ENCODE measurements at regions not wholly inside any gene's neighbourhood (a gene's known extent, or its start where the extent isn't known, plus 50 kb on each side); places are given as distances from the start of the nearest gene placed in this dataset.

DNA sequence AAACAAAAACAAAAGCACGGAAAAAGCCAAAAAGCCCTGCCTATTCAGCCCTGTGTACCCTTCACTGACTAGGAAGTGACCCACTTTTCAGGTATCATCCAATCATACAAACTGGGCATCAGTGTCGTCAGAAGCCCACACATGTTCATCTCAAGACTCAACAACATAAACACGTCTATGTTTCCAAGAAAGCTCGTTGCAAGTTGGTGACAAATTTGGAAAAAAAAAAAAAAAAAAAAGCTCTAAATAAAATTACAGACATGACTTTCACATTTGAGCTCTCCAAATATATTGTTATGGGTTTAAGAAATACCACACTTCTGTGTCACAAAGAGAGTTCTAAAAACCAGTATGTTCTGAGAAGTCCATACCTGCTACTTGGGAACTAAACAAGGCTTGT is 204.7 kb upstream of the KLF14 start:
- H3K4me2 ChIP-seq (ENCODE audit: control insufficient read depth, extremely low read depth, insufficient read depth, low read depth, low read length), result peak overlapping the region; percentile 91
- FAIRE-seq, result peak; percentile 44
- H4K20me1 ChIP-seq (ENCODE audit: control insufficient read depth, extremely low read depth, insufficient read depth, low read length), result no peaks in the 10 kb centered on the region
- peaks cover 96% of the 10 kb centered on the region for H3K79me2 ChIP-seq (ENCODE audit: control insufficient read depth, insufficient read depth, low read length)
- no peaks in the 10 kb centered on the region for H3K27me3 ChIP-seq (ENCODE audit: control insufficient read depth, extremely low read depth, insufficient read depth, low read length)
- H3K4me1 ChIP-seq (ENCODE audit: control insufficient read depth, extremely low read depth, insufficient read depth, low read length), result peaks cover 4% of the 10 kb centered on the region
- no peak overlapping the region for H2AFZ ChIP-seq (ENCODE audit: control insufficient read depth, low read length)
- dilution Hi-C loops (cut with MboI; ENCODE audit: extremely low pct_ligation_motif_present, low sequenced_read_pairs), result no loop called here
- H3K36me3 ChIP-seq (ENCODE audit: control insufficient read depth in 2 of 2, extremely low read depth in 1 of 2, insufficient read depth in 2 of 2, low read length in 2 of 2), result peaks cover 0 to 12% of the 10 kb centered on the region in 2 experiments
- no peak overlapping the region for H3K9ac ChIP-seq (ENCODE audit: control insufficient read depth, extremely low read depth, insufficient read depth, low read length)
- no peak for DNase-seq (ENCODE audit: low read depth, low spot score)
- H3K4me3 ChIP-seq (ENCODE audit: control insufficient read depth in 2 of 3, extremely low read depth in 1 of 3, insufficient read depth in 2 of 3, low read depth in 1 of 3, low read length in 3 of 3), result peak overlapping the region in 2 of 3 experiments; percentile 23 to 64
- no peak for TF ChIP-seq EZH2 (IDR thresholded peaks at IDR 0.05; ENCODE audit: low read length)
- TF ChIP-seq, protein P1, sequence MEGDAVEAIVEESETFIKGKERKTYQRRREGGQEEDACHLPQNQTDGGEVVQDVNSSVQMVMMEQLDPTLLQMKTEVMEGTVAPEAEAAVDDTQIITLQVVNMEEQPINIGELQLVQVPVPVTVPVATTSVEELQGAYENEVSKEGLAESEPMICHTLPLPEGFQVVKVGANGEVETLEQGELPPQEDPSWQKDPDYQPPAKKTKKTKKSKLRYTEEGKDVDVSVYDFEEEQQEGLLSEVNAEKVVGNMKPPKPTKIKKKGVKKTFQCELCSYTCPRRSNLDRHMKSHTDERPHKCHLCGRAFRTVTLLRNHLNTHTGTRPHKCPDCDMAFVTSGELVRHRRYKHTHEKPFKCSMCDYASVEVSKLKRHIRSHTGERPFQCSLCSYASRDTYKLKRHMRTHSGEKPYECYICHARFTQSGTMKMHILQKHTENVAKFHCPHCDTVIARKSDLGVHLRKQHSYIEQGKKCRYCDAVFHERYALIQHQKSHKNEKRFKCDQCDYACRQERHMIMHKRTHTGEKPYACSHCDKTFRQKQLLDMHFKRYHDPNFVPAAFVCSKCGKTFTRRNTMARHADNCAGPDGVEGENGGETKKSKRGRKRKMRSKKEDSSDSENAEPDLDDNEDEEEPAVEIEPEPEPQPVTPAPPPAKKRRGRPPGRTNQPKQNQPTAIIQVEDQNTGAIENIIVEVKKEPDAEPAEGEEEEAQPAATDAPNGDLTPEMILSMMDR (optimal IDR thresholded peaks at IDR 0.05 in 1 of 3, IDR thresholded peaks at IDR 0.05 in 1 of 3, conservative IDR thresholded peaks at IDR 0.05 in 1 of 3; ENCODE audit: extremely low read depth in 1 of 3, insufficient read depth in 2 of 3, low read length in 3 of 3), result no peak
- no peaks in the 10 kb centered on the region for H3K9me3 ChIP-seq (ENCODE audit: control insufficient read depth, low read depth, low read length)
- H3K27ac ChIP-seq (ENCODE audit: control insufficient read depth, insufficient read depth, low read length), result peak overlapping the region; percentile 24
- H3K9me1 ChIP-seq (ENCODE audit: control insufficient read depth, extremely low read depth, insufficient read depth, low read length), result no peaks in the 10 kb centered on the region

DNA sequence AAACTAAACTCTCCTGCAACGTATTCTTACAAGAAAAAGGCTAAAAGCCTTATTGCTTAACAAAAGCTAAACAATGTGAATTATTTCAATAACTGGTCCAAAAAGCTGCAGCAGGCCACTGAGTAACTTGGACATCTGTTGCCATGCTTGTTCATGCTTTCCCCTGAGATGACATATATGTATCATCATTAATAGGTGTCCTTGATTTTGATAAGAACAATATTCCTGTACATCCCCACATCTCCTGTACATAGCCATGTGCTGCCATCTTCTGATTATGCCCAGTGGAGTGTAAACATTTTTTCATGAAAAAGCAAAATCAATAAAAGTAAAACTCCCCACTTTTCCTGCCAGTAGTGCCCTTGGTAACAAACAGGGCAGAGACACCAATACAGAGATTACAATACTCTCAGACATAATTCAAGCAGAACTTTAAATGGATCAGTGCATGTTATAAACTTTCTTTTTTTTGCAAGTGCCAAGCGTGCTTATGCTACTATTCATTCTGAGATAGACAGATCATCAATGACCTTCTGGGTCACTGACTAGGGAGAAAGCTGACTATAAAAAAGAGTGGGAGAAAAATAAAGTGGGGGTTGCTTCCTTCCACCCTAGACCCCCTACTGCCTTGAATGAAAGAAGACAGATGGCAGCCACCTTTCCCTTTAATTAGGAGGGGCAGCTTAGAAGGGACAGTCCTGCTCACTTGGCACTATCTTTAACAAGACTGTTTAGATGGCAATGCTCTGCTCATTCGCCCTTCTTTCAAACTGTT is 205.5 kb upstream of the KLF14 start:
- Histone ChIP-seq H3K36me3 (ENCODE audit: control insufficient read depth in 2 of 2, extremely low read depth in 1 of 2, insufficient read depth in 2 of 2, low read length in 2 of 2) (peaks cover 0 to 12% of the 10 kb centered on the region in 2 experiments), H4K20me1 (ENCODE audit: control insufficient read depth, extremely low read depth, insufficient read depth, low read length) (no peaks in the 10 kb centered on the region), H2AFZ (ENCODE audit: control insufficient read depth, low read length) (no peak overlapping the region), H3K9ac (ENCODE audit: control insufficient read depth, extremely low read depth, insufficient read depth, low read length) (peak overlapping the region; percentile 81), H3K27me3 (ENCODE audit: control insufficient read depth, extremely low read depth, insufficient read depth, low read length) (no peaks in the 10 kb centered on the region), H3K27ac (ENCODE audit: control insufficient read depth, insufficient read depth, low read length) (peak overlapping the region; percentile 87), H3K4me3 (ENCODE audit: control insufficient read depth in 2 of 3, extremely low read depth in 1 of 3, insufficient read depth in 2 of 3, low read depth in 1 of 3, low read length in 3 of 3) (peak overlapping the region; percentile 37 to 67 (median 64)), H3K4me2 (ENCODE audit: control insufficient read depth, extremely low read depth, insufficient read depth, low read depth, low read length) (peak overlapping the region; percentile 91), H3K9me1 (ENCODE audit: control insufficient read depth, extremely low read depth, insufficient read depth, low read length) (no peaks in the 10 kb centered on the region), H3K79me2 (ENCODE audit: control insufficient read depth, insufficient read depth, low read length) (peaks cover 91% of the 10 kb centered on the region), H3K4me1 (ENCODE audit: control insufficient read depth, extremely low read depth, insufficient read depth, low read length) (peaks cover 9% of the 10 kb centered on the region), H3K9me3 (ENCODE audit: control insufficient read depth, low read depth, low read length) (no peaks in the 10 kb centered on the region)
- DNase-seq (ENCODE audit: low read depth, low spot score) (no peak), FAIRE-seq (peak; percentile 9)
- dilution Hi-C loops (cut with MboI; ENCODE audit: extremely low pct_ligation_motif_present, low sequenced_read_pairs), result no loop called here
- TF ChIP-seq, protein P1 (optimal IDR thresholded peaks at IDR 0.05 in 1 of 3, IDR thresholded peaks at IDR 0.05 in 1 of 3, conservative IDR thresholded peaks at IDR 0.05 in 1 of 3; ENCODE audit: extremely low read depth in 1 of 3, insufficient read depth in 2 of 3, low read length in 3 of 3), result no peak
- TF ChIP-seq EZH2 (IDR thresholded peaks at IDR 0.05; ENCODE audit: low read length), result no peak

Measured in keratinocyte (primary cell).